GM21528 (cell line): ENCODE measurements at regions not wholly inside any gene's neighbourhood (a gene's known extent, or its start where the extent isn't known, plus 50 kb on each side); places are given as distances from the start of the nearest gene placed in this dataset.
"Not testable (repeated sequence)": the region's sequence is repeated elsewhere in the genome, so short reads cannot be mapped to it uniquely, and the experiment has no call there.

Experiments
- ATAC-seq: cut with Tn5 transposase; IDR thresholded peaks from one replicate; pipeline ENCODE4 v1.9.1; 2021; ENCODE audit warnings: mild to moderate bottlenecking, moderate library complexity; ENCODE audit not compliant: unreplicated experiment, low FRiP score

DNA sequence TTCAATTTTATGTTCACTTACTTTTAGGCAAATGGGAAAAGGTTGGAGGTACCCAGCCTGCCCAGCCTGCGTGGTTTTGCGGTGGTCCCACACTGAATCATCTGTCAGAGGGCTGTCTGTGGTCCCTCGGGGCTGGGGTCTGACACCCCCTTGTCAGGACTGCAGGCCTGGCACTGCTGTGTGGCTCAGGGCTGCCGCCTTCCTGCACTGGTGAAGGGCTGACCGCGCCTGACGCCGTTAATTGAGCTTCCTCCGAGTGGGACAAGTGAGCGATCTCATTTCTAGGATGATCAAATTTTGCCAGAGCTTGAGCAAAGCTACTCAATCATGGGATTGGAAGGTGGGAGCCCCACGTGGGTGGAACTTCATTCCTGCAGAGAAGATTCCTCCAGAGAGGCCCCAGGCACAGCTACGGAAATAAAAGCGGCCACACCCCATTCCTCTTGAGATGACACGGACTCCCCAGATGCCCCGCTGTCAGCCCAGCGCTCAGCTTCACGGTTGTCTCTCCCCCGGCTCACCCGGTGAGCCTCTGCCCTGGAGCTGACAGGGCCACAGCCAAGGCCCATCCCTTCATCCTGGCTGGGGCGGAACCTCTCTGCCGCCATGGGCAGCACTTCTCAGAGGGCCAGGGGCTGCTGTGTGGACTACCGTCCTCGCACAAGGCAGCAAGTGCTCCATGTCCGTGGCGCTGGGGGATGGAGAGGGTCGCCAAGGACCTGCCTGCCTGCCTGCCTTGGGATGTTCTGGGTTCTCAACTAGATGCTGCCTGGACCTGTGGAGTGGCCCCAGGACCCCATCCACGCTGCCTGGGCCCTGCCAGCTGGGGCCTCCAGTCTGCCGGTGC is 215.5 kb upstream of the SGCG start:
- ATAC-seq, result not testable (repeated sequence)

GRCh38 chr13:22965858-22966239 is 214.9 kb upstream of the SGCG start:
- ATAC-seq, result not testable (repeated sequence)

DNA sequence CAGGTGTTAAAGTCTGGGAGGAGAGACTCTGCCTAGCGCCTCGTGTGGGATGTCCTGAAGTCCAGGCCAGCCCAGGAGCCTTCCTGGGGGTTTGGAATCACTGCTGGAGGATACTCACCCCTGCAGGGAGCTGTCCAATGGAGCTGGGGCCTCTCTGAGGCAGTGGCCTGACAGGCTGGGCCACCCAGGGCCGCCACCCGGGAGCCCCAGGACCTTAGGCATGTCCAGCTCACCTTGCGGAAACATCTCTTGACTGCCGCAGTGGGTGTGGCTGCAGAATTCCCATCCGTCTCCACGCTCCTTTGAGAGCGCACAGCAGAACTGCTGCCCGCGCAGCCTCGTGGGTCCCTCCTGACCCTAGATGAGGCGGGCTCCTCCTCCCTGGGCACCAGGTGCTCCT is 214.0 kb upstream of the SGCG start:
- not testable (repeated sequence) for ATAC-seq

- ATAC-seq, result no peak
Measured at GRCh38 chr13:22967669-22968068, 213.1 kb upstream of the SGCG start.

- no peak for ATAC-seq
Measured at GRCh38 chr13:22979952-22980351, 200.8 kb upstream of the SGCG start.

GRCh38 chr13:22980936-22981335 is 199.8 kb upstream of the SGCG start:
- ATAC-seq, result no peak

GRCh38 chr13:22993148-22993547 is 187.6 kb upstream of the SGCG start:
- ATAC-seq, result no peak

- ATAC-seq, result no peak
Measured at GRCh38 chr13:23003446-23003845, 177.3 kb upstream of the SGCG start.

GRCh38 chr13:23007426-23007825 is 173.4 kb upstream of the SGCG start:
- ATAC-seq, result no peak

- no peak for ATAC-seq
Measured at GRCh38 chr13:23018143-23018542, 162.6 kb upstream of the SGCG start.

GRCh38 chr13:23020246-23020843 is 160.4 kb upstream of the SGCG start:
- peak; percentile 89 for ATAC-seq

DNA sequence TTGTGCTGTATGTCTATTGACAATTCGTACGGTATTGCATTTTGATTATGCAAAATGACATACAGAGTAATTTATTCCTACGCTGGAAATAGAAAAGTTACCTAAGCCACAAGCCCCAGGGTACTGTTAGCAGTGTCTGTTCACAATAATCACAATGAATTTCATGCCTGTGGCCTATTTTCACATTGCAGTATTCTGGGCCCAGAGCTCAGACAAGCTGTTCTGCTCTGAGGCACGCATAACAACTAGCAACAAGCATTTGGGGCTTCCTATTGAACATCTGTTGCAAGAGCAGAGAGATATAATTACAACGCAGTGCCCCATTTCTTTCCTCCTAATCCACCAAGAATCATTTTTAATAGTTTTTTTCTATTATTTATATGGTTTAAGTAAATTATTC is 158.9 kb upstream of the SGCG start:
- ATAC-seq, result no peak

DNA sequence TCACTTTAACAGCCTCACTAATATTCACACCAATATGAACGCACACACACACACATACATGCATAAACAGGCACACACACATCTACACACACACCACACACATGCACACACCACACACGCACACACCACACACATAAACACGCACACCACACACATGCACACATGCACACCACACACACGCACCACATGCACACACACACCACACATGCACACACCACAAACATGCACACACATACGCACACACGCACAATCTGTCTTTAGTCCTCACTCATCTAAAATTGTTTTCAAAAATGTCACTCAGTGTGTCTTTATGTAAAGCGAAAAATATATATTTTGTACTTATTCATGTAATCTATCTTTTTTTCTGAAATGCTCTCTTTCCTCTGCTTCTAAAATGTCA is 158.1 kb upstream of the SGCG start:
- ATAC-seq, result no peak

GRCh38 chr13:23025864-23026608 is 154.7 kb upstream of the SGCG start:
- no peak for ATAC-seq

GRCh38 chr13:23039266-23039935 is 141.4 kb upstream of the SGCG start:
- ATAC-seq, result no peak

- no peak for ATAC-seq
Measured at GRCh38 chr13:23042181-23042580, 138.6 kb upstream of the SGCG start.

DNA sequence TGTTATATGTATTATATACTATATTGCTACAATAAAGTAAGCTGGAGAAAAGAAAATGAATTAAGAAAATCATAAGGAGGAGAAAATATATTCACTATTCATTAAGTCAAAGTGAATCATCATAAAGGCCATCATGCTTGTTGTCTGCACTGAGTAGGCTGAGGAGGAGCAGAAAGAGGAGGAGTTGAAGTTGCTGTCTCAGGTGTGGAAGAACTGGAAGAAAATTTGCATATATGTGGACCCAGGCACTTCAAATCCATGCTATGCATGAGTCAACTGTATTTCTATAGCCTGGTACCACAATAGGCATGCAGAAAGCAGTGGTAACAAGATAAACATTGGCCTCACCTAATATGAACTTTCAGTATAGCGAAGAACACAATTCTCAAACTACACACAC is 135.9 kb upstream of the SGCG start:
- no peak for ATAC-seq

- no peak for ATAC-seq
Measured at GRCh38 chr13:23050126-23050525, 130.7 kb upstream of the SGCG start.

- ATAC-seq, result not testable (repeated sequence)
Measured at GRCh38 chr13:23053711-23054110, 127.1 kb upstream of the SGCG start.

DNA sequence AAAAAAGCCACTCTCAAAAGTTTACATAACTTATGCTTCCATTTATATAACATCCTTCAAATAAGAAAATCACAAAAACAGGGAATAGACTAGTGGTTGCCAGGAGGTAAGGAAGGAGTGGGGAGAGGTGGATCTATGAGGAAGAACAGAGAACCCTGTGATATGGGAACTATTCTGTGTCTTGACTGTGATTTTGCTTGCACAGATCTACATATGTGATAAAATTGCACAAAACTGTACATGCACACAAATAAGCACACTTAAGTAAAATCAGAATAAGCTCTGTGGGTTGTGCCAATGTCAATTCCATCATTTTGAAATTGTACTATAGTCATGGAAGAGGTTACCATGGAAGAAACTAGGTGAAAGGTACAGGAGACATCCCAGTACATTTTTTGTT is 121.6 kb upstream of the SGCG start:
- no peak for ATAC-seq

- ATAC-seq, result no peak
Measured at GRCh38 chr13:23060959-23061358, 119.8 kb upstream of the SGCG start.
